Cardiac muscle cell (in vitro differentiated cells and primary cell): ENCODE measurements at regions not wholly inside any gene's neighbourhood (a gene's known extent, or its start where the extent isn't known, plus 50 kb on each side); places are given as distances from the start of the nearest gene placed in this dataset.
A peak's percentile ranks its signal among the peaks of the same experiment; 100 is the strongest.

Source experiments
- DNase-seq, 2 donors: peaks; one replicate each; pipeline versions ENCODE4 v3.0.0 to v3.0.0-alpha.2; 2010 to 2017; ENCODE audit warnings: low read depth in 1 of 2, low spot score in 1 of 2
- H3K27ac ChIP-seq: fragments of 200-600 bp; sonication (generic); 2 replicates; pipeline ENCODE4 v1.5.1; 2016
- H3K27me3 ChIP-seq: fragments of 200-600 bp; sonication (generic); 2 replicates; pipeline ENCODE4 v1.6.0; 2016; ENCODE audit warnings: control low read depth
- H3K36me3 ChIP-seq: fragments of 200-600 bp; sonication (generic); 2 replicates; pipeline ENCODE4 v1.5.1; 2016; ENCODE audit warnings: control low read depth
- H3K4me1 ChIP-seq: fragments of 200-600 bp; sonication (generic); 2 replicates; pipeline ENCODE4 v1.8.1; 2017; ENCODE audit warnings: low read depth, mild to moderate bottlenecking, mixed run types
- H3K4me3 ChIP-seq: fragments of 200-600 bp; sonication (generic); 2 replicates; pipeline ENCODE4 v1.5.1; 2016; ENCODE audit warnings: mild to moderate bottlenecking
- H3K9me3 ChIP-seq: fragments of 200-600 bp; sonication (generic); 2 replicates; pipeline ENCODE4 v1.5.1; 2017; ENCODE audit warnings: low read depth, mild to moderate bottlenecking, control low read depth
- TF ChIP-seq, protein P1 (sequence below): IDR thresholded peaks from 2 replicates; pipeline ENCODE4 v1.5.1; 2012; ENCODE audit warnings: low read depth, mild to moderate bottlenecking, low read length

DNA sequence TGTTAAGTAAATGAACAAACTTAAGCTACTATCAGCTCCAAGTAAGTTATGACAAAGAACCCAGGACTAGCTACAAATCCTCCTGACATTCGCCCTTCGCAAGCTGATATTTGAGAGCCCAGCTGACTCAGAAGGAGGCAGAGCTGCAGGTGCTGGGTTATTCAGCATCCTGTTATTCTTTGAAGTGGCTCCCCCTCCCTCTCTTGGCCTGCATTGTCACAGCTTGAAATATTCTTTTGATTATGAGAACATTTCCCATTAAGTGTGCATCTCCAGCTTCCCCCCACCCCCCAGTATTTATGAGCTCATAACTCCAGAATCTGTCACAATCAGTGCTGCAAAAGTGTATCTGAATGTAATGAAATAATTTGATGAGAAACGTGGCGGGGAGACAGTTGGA lies 78.8 kb upstream of the RALY start:
- Histone ChIP-seq H3K9me3 (no peaks in the 10 kb centered on the region), H3K4me1 (no peaks in the 10 kb centered on the region), H3K27me3 (no peaks in the 10 kb centered on the region), H3K27ac (no peak overlapping the region), H3K4me3 (no peak overlapping the region), H3K36me3 (no peaks in the 10 kb centered on the region)
- peak in 1 of 2 donors; percentile 55 for DNase-seq
- TF ChIP-seq, protein P1, sequence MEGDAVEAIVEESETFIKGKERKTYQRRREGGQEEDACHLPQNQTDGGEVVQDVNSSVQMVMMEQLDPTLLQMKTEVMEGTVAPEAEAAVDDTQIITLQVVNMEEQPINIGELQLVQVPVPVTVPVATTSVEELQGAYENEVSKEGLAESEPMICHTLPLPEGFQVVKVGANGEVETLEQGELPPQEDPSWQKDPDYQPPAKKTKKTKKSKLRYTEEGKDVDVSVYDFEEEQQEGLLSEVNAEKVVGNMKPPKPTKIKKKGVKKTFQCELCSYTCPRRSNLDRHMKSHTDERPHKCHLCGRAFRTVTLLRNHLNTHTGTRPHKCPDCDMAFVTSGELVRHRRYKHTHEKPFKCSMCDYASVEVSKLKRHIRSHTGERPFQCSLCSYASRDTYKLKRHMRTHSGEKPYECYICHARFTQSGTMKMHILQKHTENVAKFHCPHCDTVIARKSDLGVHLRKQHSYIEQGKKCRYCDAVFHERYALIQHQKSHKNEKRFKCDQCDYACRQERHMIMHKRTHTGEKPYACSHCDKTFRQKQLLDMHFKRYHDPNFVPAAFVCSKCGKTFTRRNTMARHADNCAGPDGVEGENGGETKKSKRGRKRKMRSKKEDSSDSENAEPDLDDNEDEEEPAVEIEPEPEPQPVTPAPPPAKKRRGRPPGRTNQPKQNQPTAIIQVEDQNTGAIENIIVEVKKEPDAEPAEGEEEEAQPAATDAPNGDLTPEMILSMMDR, result peak; percentile 4

DNA sequence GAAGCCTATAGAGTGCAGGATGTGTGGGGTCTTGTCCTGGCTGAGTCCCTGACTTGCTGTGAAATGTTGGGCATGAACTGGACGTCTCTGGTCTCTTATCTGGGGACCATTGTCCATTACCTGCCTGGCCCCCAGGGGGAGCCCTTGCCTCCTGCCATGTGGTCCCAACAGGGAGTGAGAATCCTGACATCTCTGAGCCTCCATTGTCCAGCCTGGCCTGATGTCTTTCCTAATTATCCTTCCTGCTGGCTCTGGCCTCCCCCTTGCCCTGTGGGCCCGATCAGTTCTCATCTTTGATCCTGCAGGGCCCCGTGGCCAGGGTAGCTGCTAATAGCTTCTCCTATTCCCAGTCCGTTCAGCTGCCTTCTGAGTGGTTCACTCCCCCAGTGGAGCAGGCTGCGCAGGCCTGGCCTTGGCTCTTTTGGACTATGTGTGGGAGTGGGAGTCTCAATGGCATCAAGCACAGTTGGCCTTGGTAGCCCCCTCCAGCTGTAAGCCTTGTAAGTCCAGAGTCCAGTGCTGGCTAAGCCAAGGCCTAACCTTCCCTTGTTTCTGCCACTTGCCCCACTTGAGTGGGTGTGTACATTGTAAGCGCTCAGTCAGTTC lies 77.9 kb upstream of the RALY start:
- H3K4me1 ChIP-seq, result no peaks in the 10 kb centered on the region
- TF ChIP-seq, protein P1, result peak; percentile 58
- no peaks in the 10 kb centered on the region for H3K27me3 ChIP-seq
- no peaks in the 10 kb centered on the region for H3K9me3 ChIP-seq
- H3K4me3 ChIP-seq, result no peak overlapping the region
- H3K27ac ChIP-seq, result no peak overlapping the region
- H3K36me3 ChIP-seq, result no peaks in the 10 kb centered on the region
- no peak for DNase-seq

GRCh38 chr20:33916768-33917167 lies 76.9 kb upstream of the RALY start:
- TF ChIP-seq, protein P1, result no peak
- Histone ChIP-seq H3K27me3 (no peaks in the 10 kb centered on the region), H3K36me3 (no peaks in the 10 kb centered on the region), H3K27ac (no peak overlapping the region), H3K4me3 (no peak overlapping the region), H3K4me1 (no peaks in the 10 kb centered on the region), H3K9me3 (no peaks in the 10 kb centered on the region)
- DNase-seq, result no peak

DNA sequence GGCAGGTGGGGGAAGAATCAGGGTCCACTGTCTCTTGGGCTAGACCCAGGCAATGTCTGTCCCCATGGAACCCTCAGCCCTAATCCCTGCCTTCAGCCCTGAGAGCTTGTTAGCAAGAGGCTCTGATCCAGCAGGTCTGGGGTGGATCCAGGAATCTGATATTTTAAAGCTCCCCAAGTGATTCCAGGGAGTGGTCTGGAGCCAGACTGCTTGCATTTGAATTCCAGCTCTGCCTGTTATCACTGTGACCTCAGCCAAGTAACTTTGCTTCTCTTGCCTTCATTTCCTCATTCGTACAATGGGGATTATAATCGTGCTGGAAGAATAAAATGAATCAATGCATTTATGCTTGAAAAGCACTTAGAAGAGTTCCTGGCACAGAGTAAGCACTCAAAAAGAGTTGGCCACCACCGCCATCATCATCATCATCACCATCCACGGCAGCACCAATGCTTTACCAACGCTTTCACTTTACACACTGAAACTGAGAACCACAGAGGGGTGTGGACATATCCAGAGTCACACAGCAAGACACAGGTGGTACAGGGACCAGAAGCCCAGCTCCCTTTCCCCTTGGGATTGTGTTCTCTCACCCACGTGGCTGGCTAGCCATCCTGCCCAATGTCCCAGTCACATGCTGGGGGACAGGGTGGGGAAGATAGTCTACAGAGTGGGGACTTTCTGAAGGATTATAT lies 75.7 kb upstream of the RALY start:
- H3K4me3 ChIP-seq, result no peak overlapping the region
- no peaks in the 10 kb centered on the region for H3K9me3 ChIP-seq
- DNase-seq, result no peak
- H3K36me3 ChIP-seq, result no peaks in the 10 kb centered on the region
- H3K4me1 ChIP-seq, result no peaks in the 10 kb centered on the region
- TF ChIP-seq, protein P1, result no peak
- H3K27me3 ChIP-seq, result no peaks in the 10 kb centered on the region
- H3K27ac ChIP-seq, result no peak overlapping the region

- Histone ChIP-seq H3K27ac (no peak overlapping the region), H3K36me3 (no peaks in the 10 kb centered on the region), H3K9me3 (no peaks in the 10 kb centered on the region), H3K4me3 (no peak overlapping the region), H3K27me3 (no peaks in the 10 kb centered on the region), H3K4me1 (no peaks in the 10 kb centered on the region)
- DNase-seq, result no peak
- TF ChIP-seq, protein P1, result no peak
Measured at GRCh38 chr20:33918662-33919061, 75.0 kb upstream of the RALY start.
